WTC11 (cell line): ENCODE measurements at regions not wholly inside any gene's neighbourhood (a gene's known extent, or its start where the extent isn't known, plus 50 kb on each side); places are given as distances from the start of the nearest gene placed in this dataset.

Source experiments
- RELA ChIP-seq: sonication (generic); formaldehyde crosslinking; IDR thresholded peaks from 2 replicates; pipeline ENCODE4 v1.8.1; 2022; ENCODE audit warnings: missing genetic modification reagents, mild to moderate bottlenecking, borderline replicate concordance
- TF ChIP-seq, protein P1 (sequence below): fragments of 200-600 bp; IDR thresholded peaks from 2 replicates; pipeline ENCODE4 v1.8.0; 2022; ENCODE audit warnings: antibody characterized with exemption

DNA sequence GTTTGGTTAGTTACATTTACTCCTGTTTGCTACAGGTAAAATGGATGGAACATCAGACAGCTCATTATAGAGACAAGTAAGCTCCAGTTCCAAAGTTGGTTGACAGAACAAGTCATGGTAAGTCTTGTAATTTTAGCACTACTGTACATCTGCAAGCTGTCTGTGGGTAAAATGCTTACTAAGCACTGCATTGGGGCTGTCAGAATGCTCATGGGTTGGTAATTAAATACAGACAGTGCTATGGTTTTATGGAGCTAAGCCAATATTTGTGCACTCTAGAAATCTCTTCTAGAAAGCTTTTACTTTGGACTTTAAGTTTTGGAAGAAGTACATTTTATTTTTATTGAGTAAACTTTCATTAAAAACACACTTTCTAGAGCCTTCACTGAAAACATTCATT, 419.2 kb upstream of the MMS22L start:
- TF ChIP-seq, protein P1, sequence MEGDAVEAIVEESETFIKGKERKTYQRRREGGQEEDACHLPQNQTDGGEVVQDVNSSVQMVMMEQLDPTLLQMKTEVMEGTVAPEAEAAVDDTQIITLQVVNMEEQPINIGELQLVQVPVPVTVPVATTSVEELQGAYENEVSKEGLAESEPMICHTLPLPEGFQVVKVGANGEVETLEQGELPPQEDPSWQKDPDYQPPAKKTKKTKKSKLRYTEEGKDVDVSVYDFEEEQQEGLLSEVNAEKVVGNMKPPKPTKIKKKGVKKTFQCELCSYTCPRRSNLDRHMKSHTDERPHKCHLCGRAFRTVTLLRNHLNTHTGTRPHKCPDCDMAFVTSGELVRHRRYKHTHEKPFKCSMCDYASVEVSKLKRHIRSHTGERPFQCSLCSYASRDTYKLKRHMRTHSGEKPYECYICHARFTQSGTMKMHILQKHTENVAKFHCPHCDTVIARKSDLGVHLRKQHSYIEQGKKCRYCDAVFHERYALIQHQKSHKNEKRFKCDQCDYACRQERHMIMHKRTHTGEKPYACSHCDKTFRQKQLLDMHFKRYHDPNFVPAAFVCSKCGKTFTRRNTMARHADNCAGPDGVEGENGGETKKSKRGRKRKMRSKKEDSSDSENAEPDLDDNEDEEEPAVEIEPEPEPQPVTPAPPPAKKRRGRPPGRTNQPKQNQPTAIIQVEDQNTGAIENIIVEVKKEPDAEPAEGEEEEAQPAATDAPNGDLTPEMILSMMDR, result no peak
- TF ChIP-seq RELA (CRISPR knock-in tag), result no peak
